ENCODE measurements at regions not wholly inside any gene's neighbourhood (a gene's known extent, or its start where the extent isn't known, plus 50 kb on each side); places are given as distances from the start of the nearest gene placed in this dataset.

- no peak overlapping the region for H3K4me3 ChIP-seq
- no peak for DNase-seq
- 87 to 100% methylated on average over 2 of the region's 2 CpGs for WGBS, 2 donors (ENCODE audit: low coverage in 1 of 2)
- TF ChIP-seq EP300 (IDR thresholded peaks at IDR 0.05; ENCODE audit: low read depth), result no peak
- no peak for TF ChIP-seq POLR2AphosphoS5 (IDR thresholded peaks at IDR 0.05)
- no peak for TF ChIP-seq CTCF (IDR thresholded peaks at IDR 0.05)
- TF ChIP-seq POLR2A (IDR thresholded peaks at IDR 0.05), result no peak
- H3K36me3 ChIP-seq, result no peaks in the 10 kb centered on the region
- no peaks in the 10 kb centered on the region for H3K9me3 ChIP-seq
- H3K4me1 ChIP-seq, result peaks cover 0 to 10% (median 1%) of the 10 kb centered on the region in 4 donors
- no peak overlapping the region for H3K27ac ChIP-seq
- intact Hi-C loops (cut with DNase I; ENCODE audit: low total_unique reads), result no loop called here
- in situ Hi-C loops (cut with MboI; ENCODE audit: low pct_ligation_motif_present in 1 of 4, low pct_unique_long_range_greater_than_20kb in 1 of 4, low sequenced_read_pairs in 3 of 4), result loop anchor here in 1 of 4 donors (10.0 kb wide), 2 partner anchors 174 to 664 kb away; no protein-coding TSS in a partner anchor
- no peaks in the 10 kb centered on the region for H3K27me3 ChIP-seq
Measured at GRCh38 chr6:134819236-134819635, 130.7 kb downstream of the ALDH8A1 start.

GRCh38 chr6:134817448-134817847, 132.5 kb downstream of the ALDH8A1 start:
- WGBS, 2 donors (ENCODE audit: low coverage in 1 of 2), result 88 to 92% methylated on average over 3 to 10 of the region's 10 CpGs
- H3K9me3 ChIP-seq, result no peaks in the 10 kb centered on the region
- H3K27me3 ChIP-seq, result no peaks in the 10 kb centered on the region
- no peak overlapping the region for H3K4me3 ChIP-seq
- in situ Hi-C loops (cut with MboI; ENCODE audit: low pct_ligation_motif_present in 1 of 4, low pct_unique_long_range_greater_than_20kb in 1 of 4, low sequenced_read_pairs in 3 of 4) (loop anchor here in 1 of 4 donors (10.0 kb wide), 2 partner anchors 173 to 663 kb away; no protein-coding TSS in a partner anchor), intact Hi-C loops (cut with DNase I; ENCODE audit: low total_unique reads) (no loop called here)
- no peak for DNase-seq
- no peaks in the 10 kb centered on the region for H3K36me3 ChIP-seq
- no peak for TF ChIP-seq EP300 (IDR thresholded peaks at IDR 0.05; ENCODE audit: low read depth)
- no peak for TF ChIP-seq POLR2AphosphoS5 (IDR thresholded peaks at IDR 0.05)
- TF ChIP-seq CTCF (IDR thresholded peaks at IDR 0.05), result no peak
- TF ChIP-seq POLR2A (IDR thresholded peaks at IDR 0.05), result no peak
- H3K27ac ChIP-seq, result no peak overlapping the region
- H3K4me1 ChIP-seq, result peaks cover 0 to under 1% (median 0%) of the 10 kb centered on the region in 4 donors

GRCh38 chr6:134816780-134817179, 133.1 kb downstream of the ALDH8A1 start:
- in situ Hi-C loops (cut with MboI; ENCODE audit: low pct_ligation_motif_present in 1 of 4, low pct_unique_long_range_greater_than_20kb in 1 of 4, low sequenced_read_pairs in 3 of 4) (loop anchor here in 1 of 4 donors (10.0 kb wide), 2 partner anchors 172 to 662 kb away; no protein-coding TSS in a partner anchor), intact Hi-C loops (cut with DNase I; ENCODE audit: low total_unique reads) (no loop called here)
- Histone ChIP-seq H3K4me3 (no peak overlapping the region), H3K9me3 (no peaks in the 10 kb centered on the region), H3K27me3 (no peaks in the 10 kb centered on the region), H3K36me3 (no peaks in the 10 kb centered on the region), H3K4me1 (no peaks in the 10 kb centered on the region), H3K27ac (no peak overlapping the region)
- WGBS, 2 donors (ENCODE audit: low coverage in 1 of 2), result 76 to 87% methylated on average over 3 of the region's 3 CpGs
- TF ChIP-seq POLR2AphosphoS5 (IDR thresholded peaks at IDR 0.05) (no peak), CTCF (IDR thresholded peaks at IDR 0.05) (no peak), POLR2A (IDR thresholded peaks at IDR 0.05) (no peak), EP300 (IDR thresholded peaks at IDR 0.05; ENCODE audit: low read depth) (no peak)
- DNase-seq, result no peak

- Histone ChIP-seq H3K27me3 (no peaks in the 10 kb centered on the region), H3K4me3 (no peak overlapping the region), H3K9me3 (no peaks in the 10 kb centered on the region), H3K27ac (no peak overlapping the region), H3K36me3 (no peaks in the 10 kb centered on the region), H3K4me1 (no peaks in the 10 kb centered on the region)
- intact Hi-C loops (cut with DNase I; ENCODE audit: low total_unique reads), result no loop called here
- in situ Hi-C loops (cut with MboI; ENCODE audit: low pct_ligation_motif_present in 1 of 4, low pct_unique_long_range_greater_than_20kb in 1 of 4, low sequenced_read_pairs in 3 of 4), result loop anchor here in 1 of 4 donors (10.0 kb wide), 2 partner anchors 171 to 661 kb away; no protein-coding TSS in a partner anchor
- no peak for TF ChIP-seq POLR2AphosphoS5 (IDR thresholded peaks at IDR 0.05)
- no peak for TF ChIP-seq EP300 (IDR thresholded peaks at IDR 0.05; ENCODE audit: low read depth)
- TF ChIP-seq CTCF (IDR thresholded peaks at IDR 0.05), result no peak
- TF ChIP-seq POLR2A (IDR thresholded peaks at IDR 0.05), result no peak
- WGBS, 2 donors (ENCODE audit: low coverage in 1 of 2), result 22 to 31% methylated on average over 1 of the region's 1 CpG
- no peak for DNase-seq
Measured at GRCh38 chr6:134816300-134816699, 133.6 kb downstream of the ALDH8A1 start.

All from transverse colon (tissue), 4 donors.